SK-N-SH (cell line): ENCODE measurements at regions not wholly inside any gene's neighbourhood (a gene's known extent, or its start where the extent isn't known, plus 50 kb on each side); places are given as distances from the start of the nearest gene placed in this dataset.

Experiments
- EP300 ChIP-seq, 2 experiments: IDR thresholded peaks; 2 replicates each; pipeline versions ENCODE4 v1.4.0 to v1.6.1; 2012; ENCODE audit warnings: borderline replicate concordance in 1 of 2, low read depth in 1 of 2, low read length in 1 of 2
- EZH2phosphoT487 ChIP-seq: fragments of 200-600 bp; sonication (generic); IDR thresholded peaks from 2 replicates; pipeline ENCODE4 v1.6.1; 2017; ENCODE audit warnings: low read depth, mixed run types, mild to moderate bottlenecking, antibody characterized with exemption, moderate library complexity, borderline replicate concordance
- FOSL2 ChIP-seq: IDR thresholded peaks from 2 replicates; pipeline ENCODE4 v1.4.0; 2012; ENCODE audit warnings: low read depth, mild to moderate bottlenecking, moderate library complexity, borderline replicate concordance
- JUND ChIP-seq: IDR thresholded peaks from 2 replicates; pipeline ENCODE4 v1.4.0; 2012
- MXI1 ChIP-seq: IDR thresholded peaks from 2 replicates; pipeline ENCODE4 v1.6.1; 2012; ENCODE audit warnings: mild to moderate bottlenecking, low read depth, low read length, improper control_type of control experiment
- YY1 ChIP-seq: IDR thresholded peaks from 2 replicates; pipeline ENCODE4 v1.4.0; 2012; ENCODE audit warnings: low read depth, mild to moderate bottlenecking
- TF ChIP-seq, protein P1 (sequence below): IDR thresholded peaks from 2 replicates; pipeline ENCODE4 v1.4.0; 2012; ENCODE audit warnings: low read depth, borderline replicate concordance
- TF ChIP-seq, protein P2 (sequence below): fragments of 200-600 bp; sonication (generic); IDR thresholded peaks from 2 replicates; pipeline ENCODE4 v1.6.1; 2017; ENCODE audit warnings: antibody characterized with exemption, mild to moderate bottlenecking, moderate library complexity
- TF ChIP-seq, protein P3 (sequence below): IDR thresholded peaks from 2 replicates; pipeline ENCODE4 v1.4.0; 2012; ENCODE audit warnings: low read depth
- TF ChIP-seq, protein P4 (sequence below): IDR thresholded peaks from 2 replicates; pipeline ENCODE4; 2012

DNA sequence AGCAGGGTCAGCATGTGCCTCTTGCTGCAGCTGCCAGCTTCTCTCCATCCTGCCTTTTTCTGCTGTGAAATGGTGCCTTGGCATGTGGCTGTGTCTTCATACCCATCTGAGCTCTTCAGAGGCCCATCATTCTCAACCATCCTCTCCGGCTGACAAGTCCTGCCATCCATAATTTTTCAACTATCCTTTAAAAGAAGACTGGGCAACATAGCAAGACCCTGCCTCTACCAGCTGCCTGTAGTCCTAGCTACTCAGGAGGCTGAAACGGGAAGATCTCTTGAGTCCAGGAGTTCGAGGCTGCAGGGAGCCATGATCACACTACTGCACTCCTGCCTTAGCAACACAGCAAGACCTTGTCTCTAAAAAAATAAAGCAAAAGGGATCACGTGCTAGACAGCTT, 64.2 kb upstream of the TTC29 start:
- TF ChIP-seq, protein P1, sequence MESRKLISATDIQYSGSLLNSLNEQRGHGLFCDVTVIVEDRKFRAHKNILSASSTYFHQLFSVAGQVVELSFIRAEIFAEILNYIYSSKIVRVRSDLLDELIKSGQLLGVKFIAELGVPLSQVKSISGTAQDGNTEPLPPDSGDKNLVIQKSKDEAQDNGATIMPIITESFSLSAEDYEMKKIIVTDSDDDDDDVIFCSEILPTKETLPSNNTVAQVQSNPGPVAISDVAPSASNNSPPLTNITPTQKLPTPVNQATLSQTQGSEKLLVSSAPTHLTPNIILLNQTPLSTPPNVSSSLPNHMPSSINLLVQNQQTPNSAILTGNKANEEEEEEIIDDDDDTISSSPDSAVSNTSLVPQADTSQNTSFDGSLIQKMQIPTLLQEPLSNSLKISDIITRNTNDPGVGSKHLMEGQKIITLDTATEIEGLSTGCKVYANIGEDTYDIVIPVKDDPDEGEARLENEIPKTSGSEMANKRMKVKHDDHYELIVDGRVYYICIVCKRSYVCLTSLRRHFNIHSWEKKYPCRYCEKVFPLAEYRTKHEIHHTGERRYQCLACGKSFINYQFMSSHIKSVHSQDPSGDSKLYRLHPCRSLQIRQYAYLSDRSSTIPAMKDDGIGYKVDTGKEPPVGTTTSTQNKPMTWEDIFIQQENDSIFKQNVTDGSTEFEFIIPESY, result no peak
- TF ChIP-seq MXI1 (no peak), JUND (no peak), EZH2phosphoT487 (no peak), FOSL2 (no peak), YY1 (no peak), EP300 (IDR thresholded peaks at IDR 0.05; ENCODE audit: borderline replicate concordance in 1 of 2, low read depth in 1 of 2, low read length in 1 of 2) (no peak)
- TF ChIP-seq, protein P2, sequence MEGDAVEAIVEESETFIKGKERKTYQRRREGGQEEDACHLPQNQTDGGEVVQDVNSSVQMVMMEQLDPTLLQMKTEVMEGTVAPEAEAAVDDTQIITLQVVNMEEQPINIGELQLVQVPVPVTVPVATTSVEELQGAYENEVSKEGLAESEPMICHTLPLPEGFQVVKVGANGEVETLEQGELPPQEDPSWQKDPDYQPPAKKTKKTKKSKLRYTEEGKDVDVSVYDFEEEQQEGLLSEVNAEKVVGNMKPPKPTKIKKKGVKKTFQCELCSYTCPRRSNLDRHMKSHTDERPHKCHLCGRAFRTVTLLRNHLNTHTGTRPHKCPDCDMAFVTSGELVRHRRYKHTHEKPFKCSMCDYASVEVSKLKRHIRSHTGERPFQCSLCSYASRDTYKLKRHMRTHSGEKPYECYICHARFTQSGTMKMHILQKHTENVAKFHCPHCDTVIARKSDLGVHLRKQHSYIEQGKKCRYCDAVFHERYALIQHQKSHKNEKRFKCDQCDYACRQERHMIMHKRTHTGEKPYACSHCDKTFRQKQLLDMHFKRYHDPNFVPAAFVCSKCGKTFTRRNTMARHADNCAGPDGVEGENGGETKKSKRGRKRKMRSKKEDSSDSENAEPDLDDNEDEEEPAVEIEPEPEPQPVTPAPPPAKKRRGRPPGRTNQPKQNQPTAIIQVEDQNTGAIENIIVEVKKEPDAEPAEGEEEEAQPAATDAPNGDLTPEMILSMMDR, result no peak
- TF ChIP-seq, protein P3, sequence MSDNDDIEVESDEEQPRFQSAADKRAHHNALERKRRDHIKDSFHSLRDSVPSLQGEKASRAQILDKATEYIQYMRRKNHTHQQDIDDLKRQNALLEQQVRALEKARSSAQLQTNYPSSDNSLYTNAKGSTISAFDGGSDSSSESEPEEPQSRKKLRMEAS, result no peak
- TF ChIP-seq, protein P4, sequence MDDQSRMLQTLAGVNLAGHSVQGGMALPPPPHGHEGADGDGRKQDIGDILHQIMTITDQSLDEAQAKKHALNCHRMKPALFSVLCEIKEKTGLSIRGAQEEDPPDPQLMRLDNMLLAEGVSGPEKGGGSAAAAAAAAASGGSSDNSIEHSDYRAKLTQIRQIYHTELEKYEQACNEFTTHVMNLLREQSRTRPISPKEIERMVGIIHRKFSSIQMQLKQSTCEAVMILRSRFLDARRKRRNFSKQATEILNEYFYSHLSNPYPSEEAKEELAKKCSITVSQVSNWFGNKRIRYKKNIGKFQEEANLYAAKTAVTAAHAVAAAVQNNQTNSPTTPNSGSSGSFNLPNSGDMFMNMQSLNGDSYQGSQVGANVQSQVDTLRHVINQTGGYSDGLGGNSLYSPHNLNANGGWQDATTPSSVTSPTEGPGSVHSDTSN, result no peak
